NCI-H2227 (cell line): ENCODE measurements at regions not wholly inside any gene's neighbourhood (a gene's known extent, or its start where the extent isn't known, plus 50 kb on each side); places are given as distances from the start of the nearest gene placed in this dataset.

Experiments used
- DNase-seq: peaks from one replicate; lab custom pipeline; 2025; ENCODE audit not compliant: unreplicated experiment; lab: John Stamatoyannopoulos, UW

- DNase-seq = peak; percentile 62
Measured at GRCh38 chr18:24530630-24531111, 70.2 kb downstream of the HRH4 start.

GRCh38 chr18:24534271-24534670 is 73.8 kb downstream of the HRH4 start:
- no peak for DNase-seq

GRCh38 chr18:24534737-24535136 is 74.3 kb downstream of the HRH4 start:
- DNase-seq = no peak

GRCh38 chr18:24535527-24536295 is 75.3 kb downstream of the HRH4 start:
- no peak for DNase-seq

- DNase-seq = no peak
Measured at GRCh38 chr18:24536326-24536725, 75.9 kb downstream of the HRH4 start.

- no peak for DNase-seq
Measured at GRCh38 chr18:24536834-24537233, 76.4 kb downstream of the HRH4 start.

- peak; percentile 22 for DNase-seq
Measured at GRCh38 chr18:24538414-24539264, 78.2 kb downstream of the HRH4 start.

- no peak for DNase-seq
Measured at GRCh38 chr18:24539866-24540617, 79.6 kb downstream of the HRH4 start.

GRCh38 chr18:24540896-24541295 is 80.5 kb downstream of the HRH4 start:
- DNase-seq = no peak

GRCh38 chr18:24543086-24543794 is 82.8 kb downstream of the HRH4 start:
- DNase-seq = no peak

- peak; percentile 63 for DNase-seq
Measured at GRCh38 chr18:24543795-24544498, 83.5 kb downstream of the HRH4 start.

GRCh38 chr18:24544949-24545348 is 84.5 kb downstream of the HRH4 start:
- no peak for DNase-seq

GRCh38 chr18:24545651-24546050 is 85.2 kb downstream of the HRH4 start:
- no peak for DNase-seq

- no peak for DNase-seq
Measured at GRCh38 chr18:24546307-24546706, 85.9 kb downstream of the HRH4 start.

- no peak for DNase-seq
Measured at GRCh38 chr18:24548583-24548982, 88.1 kb downstream of the HRH4 start.

GRCh38 chr18:24552218-24552617 is 91.8 kb downstream of the HRH4 start:
- DNase-seq = no peak

GRCh38 chr18:24553571-24554285 is 93.3 kb downstream of the HRH4 start:
- DNase-seq = no peak

- DNase-seq = no peak
Measured at GRCh38 chr18:24558403-24558802, 98.0 kb downstream of the HRH4 start.

GRCh38 chr18:24559526-24559925 is 99.1 kb downstream of the HRH4 start:
- no peak for DNase-seq
